ENCODE measurements at regions not wholly inside any gene's neighbourhood (a gene's known extent, or its start where the extent isn't known, plus 50 kb on each side); places are given as distances from the start of the nearest gene placed in this dataset.

- TF ChIP-seq, protein P1, sequence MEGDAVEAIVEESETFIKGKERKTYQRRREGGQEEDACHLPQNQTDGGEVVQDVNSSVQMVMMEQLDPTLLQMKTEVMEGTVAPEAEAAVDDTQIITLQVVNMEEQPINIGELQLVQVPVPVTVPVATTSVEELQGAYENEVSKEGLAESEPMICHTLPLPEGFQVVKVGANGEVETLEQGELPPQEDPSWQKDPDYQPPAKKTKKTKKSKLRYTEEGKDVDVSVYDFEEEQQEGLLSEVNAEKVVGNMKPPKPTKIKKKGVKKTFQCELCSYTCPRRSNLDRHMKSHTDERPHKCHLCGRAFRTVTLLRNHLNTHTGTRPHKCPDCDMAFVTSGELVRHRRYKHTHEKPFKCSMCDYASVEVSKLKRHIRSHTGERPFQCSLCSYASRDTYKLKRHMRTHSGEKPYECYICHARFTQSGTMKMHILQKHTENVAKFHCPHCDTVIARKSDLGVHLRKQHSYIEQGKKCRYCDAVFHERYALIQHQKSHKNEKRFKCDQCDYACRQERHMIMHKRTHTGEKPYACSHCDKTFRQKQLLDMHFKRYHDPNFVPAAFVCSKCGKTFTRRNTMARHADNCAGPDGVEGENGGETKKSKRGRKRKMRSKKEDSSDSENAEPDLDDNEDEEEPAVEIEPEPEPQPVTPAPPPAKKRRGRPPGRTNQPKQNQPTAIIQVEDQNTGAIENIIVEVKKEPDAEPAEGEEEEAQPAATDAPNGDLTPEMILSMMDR (IDR thresholded peaks at IDR 0.05; ENCODE audit: low read depth, low read length): no peak
- no peak for DNase-seq (ENCODE audit: extremely low read depth, low read depth)
These were observed 399.9 kb downstream of the RAB28 start for GRCh38 chr4:13084210-13084609.

GRCh38 chr4:13081830-13082229 lies 402.3 kb downstream of the RAB28 start:
- DNase-seq (ENCODE audit: extremely low read depth, low read depth): no peak
- TF ChIP-seq, protein P1 (IDR thresholded peaks at IDR 0.05; ENCODE audit: low read depth, low read length): no peak

DNA sequence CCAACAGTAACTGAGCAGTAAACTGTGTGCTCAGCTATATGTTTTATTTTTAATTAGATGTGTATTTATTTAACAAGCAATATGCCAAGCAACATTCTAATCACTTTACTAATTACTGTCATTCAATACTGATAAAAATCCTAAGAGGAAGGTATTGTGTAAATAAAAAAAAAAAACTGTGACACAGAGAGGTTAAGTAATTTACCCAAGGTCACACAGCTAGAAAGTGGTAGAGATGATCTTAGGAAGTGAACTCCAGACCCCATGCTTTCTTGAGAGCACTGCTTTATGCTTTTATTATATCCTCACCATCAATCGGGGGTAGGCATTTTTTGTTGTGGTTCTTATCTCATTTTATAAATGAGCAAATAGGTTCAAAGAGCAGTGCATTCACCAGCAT lies 417.1 kb downstream of the RAB28 start:
- TF ChIP-seq, protein P1 (IDR thresholded peaks at IDR 0.05; ENCODE audit: low read depth, low read length): no peak
- no peak for DNase-seq (ENCODE audit: extremely low read depth, low read depth)

GRCh38 chr4:13059019-13059418 lies 425.1 kb downstream of the RAB28 start:
- TF ChIP-seq, protein P1 (IDR thresholded peaks at IDR 0.05; ENCODE audit: low read depth, low read length): no peak

DNA sequence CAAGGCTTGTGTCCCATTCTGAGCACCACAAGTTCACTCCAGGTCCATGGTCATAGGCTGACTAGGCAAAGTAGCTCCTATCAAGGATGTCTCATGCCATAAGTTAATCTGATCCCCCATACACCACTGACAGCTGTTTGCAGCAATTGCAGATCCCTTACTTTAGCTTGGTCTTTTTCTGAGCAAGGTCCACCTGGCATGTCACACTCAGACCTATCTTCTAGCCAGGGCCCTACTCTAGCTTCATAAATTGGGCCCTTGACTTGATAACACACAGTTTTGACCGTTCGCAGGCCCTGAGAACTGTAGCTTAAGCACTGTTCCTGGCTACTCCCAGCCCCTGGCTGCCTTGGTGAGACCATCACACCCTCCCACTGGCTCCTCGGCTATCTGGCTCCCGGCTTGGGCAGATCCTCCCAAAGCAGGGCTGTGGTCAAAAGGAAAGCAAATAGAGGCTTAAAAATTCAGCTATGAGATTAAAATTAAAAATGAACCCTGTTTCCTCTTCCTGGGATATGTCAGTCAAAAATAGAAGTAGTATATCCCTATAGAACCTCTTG lies 427.4 kb downstream of the RAB28 start:
- no peak for DNase-seq (ENCODE audit: extremely low read depth, low read depth)
- TF ChIP-seq, protein P1 (IDR thresholded peaks at IDR 0.05; ENCODE audit: low read depth, low read length): no peak

More at GRCh38 chr4:13059019-13059418, 425.1 kb downstream of the RAB28 start:
- no peak for DNase-seq (ENCODE audit: extremely low read depth, low read depth)

DNA sequence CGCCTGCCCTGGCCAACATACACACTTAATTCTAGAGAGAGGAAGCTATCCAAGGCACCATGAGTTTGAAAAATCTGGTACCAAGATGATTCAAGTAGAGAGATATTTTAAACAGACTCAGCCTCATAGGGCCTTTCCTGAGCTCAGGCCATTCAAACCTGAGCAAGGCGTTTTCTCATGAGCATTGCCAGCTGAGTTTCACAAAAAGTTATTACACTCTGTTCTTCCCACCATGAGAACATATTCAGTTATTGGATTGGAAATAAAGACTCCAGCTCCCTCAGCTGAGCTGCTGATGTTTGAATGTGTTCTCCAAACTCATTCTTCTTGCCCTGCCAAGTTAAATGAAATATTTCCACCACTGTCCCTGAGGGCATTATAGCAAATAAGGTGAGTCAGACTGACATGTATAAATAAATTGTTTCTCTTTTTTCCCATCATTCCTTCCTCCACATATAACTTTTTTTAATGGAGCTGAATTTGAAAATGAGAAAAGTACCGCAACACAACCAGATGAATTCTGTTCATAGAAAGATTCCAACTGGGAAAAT lies 429.6 kb downstream of the RAB28 start:
- TF ChIP-seq, protein P1 (IDR thresholded peaks at IDR 0.05; ENCODE audit: low read depth, low read length): no peak
- no peak for DNase-seq (ENCODE audit: extremely low read depth, low read depth)

DNA sequence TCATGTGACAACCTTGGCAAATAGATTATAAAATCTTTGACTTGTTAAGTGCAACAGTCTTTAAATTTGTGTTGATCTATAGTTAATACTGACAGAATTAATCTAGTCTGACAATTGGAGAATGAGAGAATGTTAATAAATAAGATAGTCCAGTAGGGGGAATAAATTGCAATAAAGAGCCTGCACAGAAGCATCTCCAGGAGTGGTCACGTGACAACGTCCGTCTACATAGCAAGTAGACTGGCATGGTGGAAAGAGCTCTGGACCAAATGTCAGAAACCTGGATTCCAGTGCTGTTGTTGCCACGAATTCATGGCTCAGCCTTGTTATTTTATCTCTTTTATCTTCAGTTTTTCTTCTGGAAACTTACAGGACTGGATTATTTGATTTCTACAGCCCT lies 436.5 kb downstream of the RAB28 start:
- no peak for DNase-seq (ENCODE audit: extremely low read depth, low read depth)
- TF ChIP-seq, protein P1 (IDR thresholded peaks at IDR 0.05; ENCODE audit: low read depth, low read length): no peak
